ENCODE measurements at regions not wholly inside any gene's neighbourhood (a gene's known extent, or its start where the extent isn't known, plus 50 kb on each side); places are given as distances from the start of the nearest gene placed in this dataset.

DNA sequence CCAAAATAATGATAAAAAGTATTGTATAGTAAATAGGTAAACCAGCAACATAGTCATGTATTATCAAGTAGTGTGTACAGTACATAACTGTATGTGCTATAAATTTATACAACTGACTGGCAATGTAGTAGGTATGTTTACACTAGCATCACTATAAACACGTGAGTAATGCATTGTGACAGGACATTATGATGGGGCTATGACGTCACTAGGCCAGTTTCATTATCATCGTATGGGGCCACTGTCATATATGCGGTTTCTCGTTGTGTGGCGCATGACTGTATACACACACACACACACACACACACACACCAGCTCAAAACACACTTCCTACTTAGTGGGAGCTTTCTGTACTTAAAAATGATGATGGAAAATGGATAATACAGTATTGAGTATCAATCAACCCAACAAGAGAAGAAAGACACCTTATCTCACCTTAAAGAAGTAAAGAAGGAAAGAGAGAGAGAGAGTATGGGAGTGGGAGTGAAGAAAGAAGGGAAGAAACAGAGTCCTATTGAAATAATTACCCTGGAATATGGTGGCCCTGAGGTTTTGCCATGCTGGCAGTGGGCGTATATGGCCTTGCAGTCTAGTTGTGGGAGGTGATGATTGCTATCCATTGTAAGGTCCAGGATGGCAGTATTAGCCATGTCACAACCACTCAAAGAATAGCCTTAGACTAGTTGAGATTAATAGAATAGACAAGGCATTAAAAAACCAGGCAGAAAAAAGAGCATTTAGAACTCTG, 186.4 kb upstream of the ZNF521 start:
- Histone ChIP-seq H3K4me3 (ENCODE audit: low read depth, low read length) (no peak overlapping the region), H3K27me3 (replicated peaks; ENCODE audit: control insufficient read depth, insufficient read depth, low read length) (no peaks in the 10 kb centered on the region), H3K4me1 (no peaks in the 10 kb centered on the region), H3K9me3 (no peaks in the 10 kb centered on the region), H3K36me3 (ENCODE audit: control insufficient read depth, insufficient read depth, low read length) (no peaks in the 10 kb centered on the region)
- Mint-ChIP-seq H3K27me3 (ENCODE audit: insufficient read depth, unreplicated experiment) (no peaks in the 10 kb centered on the region), H3K9me3 (ENCODE audit: unreplicated experiment) (no peaks in the 10 kb centered on the region), H3K4me3 (ENCODE audit: unreplicated experiment) (no peak overlapping the region), H3K27ac (ENCODE audit: unreplicated experiment) (no peak overlapping the region), H3K4me1 (ENCODE audit: low read depth, unreplicated experiment) (no peaks in the 10 kb centered on the region), H3K36me3 (ENCODE audit: insufficient read depth, unreplicated experiment) (no peaks in the 10 kb centered on the region)
- intact Hi-C loops (cut with micrococcal nuclease; ENCODE audit: unreplicated experiment) = no loop called here
- TF ChIP-seq, protein P1, sequence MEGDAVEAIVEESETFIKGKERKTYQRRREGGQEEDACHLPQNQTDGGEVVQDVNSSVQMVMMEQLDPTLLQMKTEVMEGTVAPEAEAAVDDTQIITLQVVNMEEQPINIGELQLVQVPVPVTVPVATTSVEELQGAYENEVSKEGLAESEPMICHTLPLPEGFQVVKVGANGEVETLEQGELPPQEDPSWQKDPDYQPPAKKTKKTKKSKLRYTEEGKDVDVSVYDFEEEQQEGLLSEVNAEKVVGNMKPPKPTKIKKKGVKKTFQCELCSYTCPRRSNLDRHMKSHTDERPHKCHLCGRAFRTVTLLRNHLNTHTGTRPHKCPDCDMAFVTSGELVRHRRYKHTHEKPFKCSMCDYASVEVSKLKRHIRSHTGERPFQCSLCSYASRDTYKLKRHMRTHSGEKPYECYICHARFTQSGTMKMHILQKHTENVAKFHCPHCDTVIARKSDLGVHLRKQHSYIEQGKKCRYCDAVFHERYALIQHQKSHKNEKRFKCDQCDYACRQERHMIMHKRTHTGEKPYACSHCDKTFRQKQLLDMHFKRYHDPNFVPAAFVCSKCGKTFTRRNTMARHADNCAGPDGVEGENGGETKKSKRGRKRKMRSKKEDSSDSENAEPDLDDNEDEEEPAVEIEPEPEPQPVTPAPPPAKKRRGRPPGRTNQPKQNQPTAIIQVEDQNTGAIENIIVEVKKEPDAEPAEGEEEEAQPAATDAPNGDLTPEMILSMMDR (IDR thresholded peaks at IDR 0.05; ENCODE audit: insufficient read depth in 1 of 2, low read depth in 1 of 2, low read length in 1 of 2, severe bottlenecking in 1 of 2, unreplicated experiment in 1 of 2) = no peak
- ChIA-PET CTCF (no interaction called here), POLR2A (no interaction called here)
- DNase-seq = no peak
- no TSS peak for BruUV-seq (replicated peaks)

DNA sequence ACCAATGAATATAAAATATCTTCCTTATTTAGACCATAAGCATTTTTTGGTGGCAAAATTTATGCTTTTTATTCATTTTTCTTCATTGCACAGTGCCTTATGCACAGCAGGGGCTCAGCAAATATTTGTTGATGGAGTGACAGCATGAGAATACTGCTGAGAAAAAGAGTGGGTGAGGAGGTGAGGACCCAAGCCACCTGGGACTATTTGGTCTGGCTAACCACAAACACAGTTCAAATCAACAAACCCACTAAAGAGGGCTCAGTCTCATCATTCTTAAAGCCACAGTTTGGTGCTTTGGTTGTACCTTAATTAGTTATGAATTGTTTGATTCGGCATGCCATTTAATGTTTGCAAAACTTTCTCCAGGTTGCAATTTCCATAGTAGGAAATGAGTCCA, 183.5 kb upstream of the ZNF521 start:
- Mint-ChIP-seq H3K27ac (ENCODE audit: unreplicated experiment) (no peak overlapping the region), H3K36me3 (ENCODE audit: insufficient read depth, unreplicated experiment) (no peaks in the 10 kb centered on the region), H3K4me1 (ENCODE audit: low read depth, unreplicated experiment) (no peaks in the 10 kb centered on the region), H3K4me3 (ENCODE audit: unreplicated experiment) (no peak overlapping the region), H3K27me3 (ENCODE audit: insufficient read depth, unreplicated experiment) (no peaks in the 10 kb centered on the region), H3K9me3 (ENCODE audit: unreplicated experiment) (no peaks in the 10 kb centered on the region)
- H3K4me3 ChIP-seq (ENCODE audit: low read depth, low read length) = no peak overlapping the region
- H3K36me3 ChIP-seq (ENCODE audit: control insufficient read depth, insufficient read depth, low read length) = no peaks in the 10 kb centered on the region
- H3K27me3 ChIP-seq (replicated peaks; ENCODE audit: control insufficient read depth, insufficient read depth, low read length) = no peaks in the 10 kb centered on the region
- no TSS peak for BruUV-seq (replicated peaks)
- intact Hi-C loops (cut with micrococcal nuclease; ENCODE audit: unreplicated experiment) = no loop called here
- H3K9me3 ChIP-seq = no peaks in the 10 kb centered on the region
- H3K4me1 ChIP-seq = no peaks in the 10 kb centered on the region
- CTCF ChIA-PET = no interaction called here
- DNase-seq = no peak
- POLR2A ChIA-PET = no interaction called here
- TF ChIP-seq, protein P1 (IDR thresholded peaks at IDR 0.05; ENCODE audit: insufficient read depth in 1 of 2, low read depth in 1 of 2, low read length in 1 of 2, severe bottlenecking in 1 of 2, unreplicated experiment in 1 of 2) = no peak

DNA sequence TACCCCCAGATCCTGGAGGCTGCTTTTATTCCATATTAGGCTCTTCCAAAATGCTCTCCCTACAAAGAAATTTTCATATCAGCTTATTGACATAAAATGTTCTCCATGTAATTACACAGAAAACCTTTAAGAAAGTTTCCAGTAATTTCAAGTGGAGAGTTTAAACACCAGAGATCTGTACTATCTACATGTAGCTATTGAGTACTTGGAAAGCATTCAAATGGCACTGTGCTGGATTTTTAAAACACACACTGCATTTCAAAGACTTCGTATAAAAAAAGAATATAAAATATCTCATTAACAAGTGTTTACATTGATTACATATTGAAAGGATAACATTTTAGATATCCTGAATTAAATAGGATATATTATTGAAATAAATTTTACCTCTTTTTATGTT, 182.4 kb upstream of the ZNF521 start:
- H3K27me3 Mint-ChIP-seq (ENCODE audit: insufficient read depth, unreplicated experiment) = no peaks in the 10 kb centered on the region
- H3K9me3 Mint-ChIP-seq (ENCODE audit: unreplicated experiment) = no peaks in the 10 kb centered on the region
- no peak for DNase-seq
- no TSS peak for BruUV-seq (replicated peaks)
- Histone ChIP-seq H3K4me3 (ENCODE audit: low read depth, low read length) (no peak overlapping the region), H3K36me3 (ENCODE audit: control insufficient read depth, insufficient read depth, low read length) (no peaks in the 10 kb centered on the region), H3K4me1 (no peaks in the 10 kb centered on the region), H3K27me3 (replicated peaks; ENCODE audit: control insufficient read depth, insufficient read depth, low read length) (no peaks in the 10 kb centered on the region), H3K9me3 (no peaks in the 10 kb centered on the region)
- intact Hi-C loops (cut with micrococcal nuclease; ENCODE audit: unreplicated experiment) = no loop called here
- TF ChIP-seq, protein P1 (IDR thresholded peaks at IDR 0.05; ENCODE audit: insufficient read depth in 1 of 2, low read depth in 1 of 2, low read length in 1 of 2, severe bottlenecking in 1 of 2, unreplicated experiment in 1 of 2) = no peak
- ChIA-PET CTCF (no interaction called here), POLR2A (no interaction called here)
- H3K27ac Mint-ChIP-seq (ENCODE audit: unreplicated experiment) = no peak overlapping the region
- H3K4me3 Mint-ChIP-seq (ENCODE audit: unreplicated experiment) = no peak overlapping the region
- H3K36me3 Mint-ChIP-seq (ENCODE audit: insufficient read depth, unreplicated experiment) = no peaks in the 10 kb centered on the region
- no peaks in the 10 kb centered on the region for H3K4me1 Mint-ChIP-seq (ENCODE audit: low read depth, unreplicated experiment)
